22Rv1 (cell line): ENCODE measurements at regions not wholly inside any gene's neighbourhood (a gene's known extent, or its start where the extent isn't known, plus 50 kb on each side); places are given as distances from the start of the nearest gene placed in this dataset.

ENCODE experiments used
- H3K27ac ChIP-seq: fragments of 450-650 bp; 2 replicates; pipeline ENCODE4 v1.5.1; 2017
- ZFX ChIP-seq: fragments of 450-650 bp; IDR thresholded peaks from 2 replicates; pipeline ENCODE4 v1.6.1; 2017; ENCODE audit warnings: antibody characterized with exemption, borderline replicate concordance
- TF ChIP-seq, protein P1 (sequence below): fragments of 450-650 bp; IDR thresholded peaks from 2 replicates; pipeline ENCODE4 v1.5.1; 2017; ENCODE audit warnings: mild to moderate bottlenecking

DNA sequence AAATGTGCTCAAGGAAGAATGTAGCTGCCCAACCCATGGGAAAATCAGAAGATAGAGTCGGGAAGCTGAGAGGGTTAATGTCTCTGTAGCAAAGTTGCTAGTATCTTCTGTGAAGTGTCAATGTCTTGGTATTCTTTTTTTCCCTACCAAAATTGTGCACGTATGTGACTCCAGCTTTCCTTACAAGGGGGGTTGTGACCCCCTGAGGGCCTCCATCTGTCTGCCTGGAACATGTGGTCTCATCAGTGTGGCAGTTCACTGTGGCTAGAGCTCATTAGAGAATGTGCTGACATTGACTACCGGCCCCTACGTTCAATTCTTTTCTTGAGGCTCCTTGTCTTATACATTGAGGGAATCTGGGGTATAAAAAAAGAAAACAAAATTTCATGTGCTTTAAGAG lies 725.2 kb upstream of the CELF2 start:
- H3K27ac ChIP-seq = no peak overlapping the region
- no peak for TF ChIP-seq ZFX
- TF ChIP-seq, protein P1, sequence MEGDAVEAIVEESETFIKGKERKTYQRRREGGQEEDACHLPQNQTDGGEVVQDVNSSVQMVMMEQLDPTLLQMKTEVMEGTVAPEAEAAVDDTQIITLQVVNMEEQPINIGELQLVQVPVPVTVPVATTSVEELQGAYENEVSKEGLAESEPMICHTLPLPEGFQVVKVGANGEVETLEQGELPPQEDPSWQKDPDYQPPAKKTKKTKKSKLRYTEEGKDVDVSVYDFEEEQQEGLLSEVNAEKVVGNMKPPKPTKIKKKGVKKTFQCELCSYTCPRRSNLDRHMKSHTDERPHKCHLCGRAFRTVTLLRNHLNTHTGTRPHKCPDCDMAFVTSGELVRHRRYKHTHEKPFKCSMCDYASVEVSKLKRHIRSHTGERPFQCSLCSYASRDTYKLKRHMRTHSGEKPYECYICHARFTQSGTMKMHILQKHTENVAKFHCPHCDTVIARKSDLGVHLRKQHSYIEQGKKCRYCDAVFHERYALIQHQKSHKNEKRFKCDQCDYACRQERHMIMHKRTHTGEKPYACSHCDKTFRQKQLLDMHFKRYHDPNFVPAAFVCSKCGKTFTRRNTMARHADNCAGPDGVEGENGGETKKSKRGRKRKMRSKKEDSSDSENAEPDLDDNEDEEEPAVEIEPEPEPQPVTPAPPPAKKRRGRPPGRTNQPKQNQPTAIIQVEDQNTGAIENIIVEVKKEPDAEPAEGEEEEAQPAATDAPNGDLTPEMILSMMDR = no peak

DNA sequence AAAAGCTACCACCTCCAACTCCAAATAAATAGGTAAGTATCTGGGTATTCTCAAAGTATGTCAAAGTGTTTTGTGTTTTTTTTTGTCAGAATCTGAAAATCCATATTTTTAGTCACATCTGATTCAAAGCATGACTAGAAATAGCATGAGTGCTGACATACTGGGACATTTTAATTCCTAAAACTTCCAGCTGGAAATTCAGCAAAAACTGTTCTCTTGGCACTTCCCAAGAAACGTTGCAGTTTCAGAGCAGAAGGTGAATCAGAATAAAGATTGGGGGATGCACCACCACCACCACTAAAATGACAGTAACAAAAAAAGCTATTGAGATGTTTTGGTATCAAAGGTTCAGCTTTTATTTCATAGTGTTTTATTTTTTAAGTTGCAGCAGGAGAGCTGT lies 724.6 kb upstream of the CELF2 start:
- no peak overlapping the region for H3K27ac ChIP-seq
- no peak for TF ChIP-seq ZFX
- TF ChIP-seq, protein P1 = no peak

DNA sequence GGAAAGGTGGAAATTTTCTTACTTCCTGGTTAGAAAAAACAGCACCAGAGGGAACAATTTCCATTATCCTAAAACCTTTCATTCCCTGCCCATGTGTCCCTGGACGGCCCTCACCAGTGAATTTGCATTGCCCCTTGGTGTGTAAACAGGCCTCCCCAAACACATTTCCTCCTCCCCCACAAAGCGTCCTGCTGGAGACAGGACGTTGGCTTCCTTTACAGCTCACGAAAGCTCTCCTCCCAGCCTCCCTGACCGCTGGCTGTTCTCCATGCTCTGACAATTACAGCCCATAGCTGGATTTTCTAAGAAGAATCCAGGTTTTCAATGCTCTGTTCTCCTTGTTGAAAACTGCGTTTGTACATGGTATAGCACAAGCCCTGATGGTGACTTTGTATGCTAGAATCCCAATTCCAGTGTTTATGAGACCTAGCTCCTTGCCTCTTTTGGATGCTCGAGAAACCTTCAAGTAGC lies 724.2 kb upstream of the CELF2 start:
- no peak overlapping the region for H3K27ac ChIP-seq
- TF ChIP-seq, protein P1 = no peak
- no peak for TF ChIP-seq ZFX

DNA sequence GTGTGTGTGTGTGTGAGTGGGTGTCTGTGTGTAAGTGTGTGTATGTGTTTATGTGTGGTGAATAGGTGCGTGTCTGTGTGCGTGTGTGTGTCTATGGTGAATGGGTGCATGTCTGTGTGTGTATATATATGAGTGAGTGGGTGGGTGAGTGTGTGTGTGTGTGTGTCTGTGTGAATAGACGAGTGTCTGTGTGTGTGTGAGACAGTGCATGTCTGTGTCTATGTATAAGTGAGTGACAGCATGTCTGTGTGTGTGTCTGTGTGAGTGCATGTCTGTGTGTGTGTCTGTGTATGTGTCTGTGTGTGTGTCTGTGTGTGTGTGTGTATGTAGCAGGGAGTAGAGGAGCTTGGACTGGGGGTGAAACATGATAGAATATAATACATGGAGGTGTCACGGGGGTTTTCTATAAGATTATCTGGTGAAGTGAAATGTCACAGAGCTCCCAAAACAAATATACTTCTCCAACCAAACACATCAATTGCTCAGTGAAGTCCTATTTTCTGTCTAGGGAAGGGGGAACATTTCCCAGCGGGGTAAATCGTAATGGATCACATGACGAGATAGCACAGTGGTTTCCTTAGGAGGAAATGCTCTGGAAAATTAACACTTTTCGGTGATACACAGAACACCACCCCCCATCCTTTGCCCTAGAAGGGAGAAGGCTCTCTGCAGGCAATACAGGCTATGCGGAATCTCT lies 723.3 kb upstream of the CELF2 start:
- TF ChIP-seq ZFX = no peak
- TF ChIP-seq, protein P1 = no peak
- no peak overlapping the region for H3K27ac ChIP-seq

DNA sequence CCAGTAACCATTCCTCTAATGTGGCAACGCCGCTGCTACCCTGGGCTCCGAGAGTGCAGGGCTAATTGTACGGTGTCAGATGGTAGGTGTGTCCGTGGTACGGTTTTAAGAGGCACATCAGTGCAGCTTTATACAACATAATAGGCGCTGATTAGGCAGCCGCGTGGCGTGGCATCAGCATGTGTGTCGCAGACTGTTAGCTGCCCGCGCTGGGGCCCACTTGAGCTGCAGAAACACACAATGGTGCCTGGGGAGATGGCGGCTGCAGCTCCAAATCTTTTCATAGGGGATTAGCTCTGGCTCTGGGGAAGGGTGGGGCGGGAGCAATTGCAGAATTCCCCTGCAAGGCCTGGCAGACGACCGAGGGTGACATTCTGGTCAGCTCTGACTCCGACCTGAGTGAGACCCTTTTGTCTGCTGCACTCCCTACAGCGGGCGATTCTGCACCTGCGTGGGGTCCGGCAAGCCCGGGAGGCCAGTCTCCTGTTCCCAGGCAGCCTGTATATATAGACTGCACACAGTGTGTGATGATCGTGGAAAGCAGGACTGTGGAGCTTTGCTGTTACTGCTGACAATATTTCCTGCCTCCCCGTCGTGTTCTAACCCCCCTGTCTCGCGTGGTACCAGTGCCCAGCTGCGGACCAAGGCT lies 722.7 kb upstream of the CELF2 start:
- no peak overlapping the region for H3K27ac ChIP-seq
- no peak for TF ChIP-seq ZFX
- TF ChIP-seq, protein P1 = no peak

DNA sequence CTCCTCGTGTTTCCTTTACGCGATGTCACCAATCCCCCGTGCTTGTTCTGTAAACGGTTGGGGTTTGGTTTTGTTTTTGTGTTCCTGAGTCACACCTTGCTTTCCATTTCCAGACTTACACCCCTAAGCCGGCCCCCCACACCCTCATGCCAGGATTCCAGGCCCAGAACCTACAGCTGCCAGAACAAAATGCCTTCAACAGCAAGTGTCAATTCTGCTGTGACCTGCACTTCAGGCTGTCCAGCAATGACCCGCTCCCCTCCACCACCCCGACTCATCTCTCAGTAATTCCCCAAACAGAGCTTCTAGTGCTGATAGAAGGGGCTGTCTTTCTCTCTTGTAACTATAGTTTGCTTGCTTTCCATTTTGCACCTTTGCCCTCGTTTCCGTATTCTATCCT lies 722.1 kb upstream of the CELF2 start:
- no peak for TF ChIP-seq ZFX
- TF ChIP-seq, protein P1 = no peak
- H3K27ac ChIP-seq = no peak overlapping the region

DNA sequence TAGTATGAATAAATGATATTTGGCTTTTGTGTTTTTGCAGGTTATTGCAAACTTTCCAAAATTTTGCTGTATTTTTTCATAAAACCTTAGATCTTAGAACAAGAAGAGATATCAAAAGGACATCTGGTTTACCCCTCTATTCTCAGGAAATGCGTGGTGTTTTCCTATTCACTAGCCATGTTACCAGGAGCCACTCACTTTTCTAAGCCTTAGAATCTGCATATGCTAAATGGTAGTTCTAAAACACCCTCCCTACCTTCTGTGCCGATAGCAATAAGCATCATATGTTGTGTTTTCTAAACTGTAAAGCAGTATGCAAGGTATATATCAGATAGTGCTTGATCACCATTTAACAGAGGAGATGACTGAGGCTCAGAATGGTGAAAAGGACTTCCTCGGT lies 715.0 kb upstream of the CELF2 start:
- TF ChIP-seq ZFX = no peak
- no peak overlapping the region for H3K27ac ChIP-seq
